HG02678 (cell line): ENCODE measurements at regions not wholly inside any gene's neighbourhood (a gene's known extent, or its start where the extent isn't known, plus 50 kb on each side); places are given as distances from the start of the nearest gene placed in this dataset.
A peak's percentile ranks its signal among the peaks of the same experiment; 100 is the strongest.

Source experiments
- ATAC-seq: cut with Tn5 transposase; IDR thresholded peaks from one replicate; pipeline ENCODE4 v1.9.1; 2021; ENCODE audit warnings: mild to moderate bottlenecking, moderate library complexity; ENCODE audit not compliant: unreplicated experiment

GRCh38 chr7:26044320-26044719, 107.7 kb upstream of the NFE2L3 start:
- no peak for ATAC-seq

GRCh38 chr7:26046150-26046549, 105.8 kb upstream of the NFE2L3 start:
- no peak for ATAC-seq

DNA sequence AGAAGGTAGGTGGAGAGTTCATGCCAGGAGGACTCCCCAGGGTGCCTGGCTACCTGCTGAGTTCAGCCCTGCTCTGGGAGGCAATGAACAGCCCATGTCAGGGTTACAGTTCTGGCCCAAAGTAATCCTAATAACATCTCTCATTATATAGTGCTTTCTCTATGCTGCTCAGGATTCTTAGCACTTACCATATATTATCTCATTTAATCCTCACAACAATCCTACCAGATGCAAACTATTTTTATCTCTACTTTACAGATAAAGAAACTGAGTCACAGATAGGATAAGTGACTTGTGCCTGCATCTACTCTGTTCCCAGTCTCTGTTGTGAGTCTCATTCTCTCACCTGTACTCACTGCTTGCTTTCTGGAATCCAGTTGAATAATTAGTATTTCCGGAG, 105.1 kb upstream of the NFE2L3 start:
- ATAC-seq, result no peak

DNA sequence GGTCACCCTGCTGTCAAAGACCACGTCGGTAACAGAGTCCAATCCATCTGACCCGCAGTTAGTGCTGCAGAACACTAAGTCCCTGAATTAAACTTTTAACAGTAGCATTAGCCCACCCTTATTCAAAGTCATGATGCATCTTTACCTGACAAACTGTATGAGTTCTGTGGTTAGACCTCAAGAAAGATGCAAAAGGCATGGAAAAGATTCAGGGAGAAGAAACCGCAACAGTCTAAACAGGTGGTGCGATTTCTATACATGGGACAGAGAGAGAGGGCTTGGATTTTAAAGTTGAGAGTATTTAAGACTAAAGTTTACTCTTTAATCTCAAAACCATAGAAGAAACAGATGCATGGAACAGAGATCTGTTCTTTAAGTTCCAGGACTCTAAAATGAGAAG, 103.3 kb upstream of the NFE2L3 start:
- ATAC-seq, result no peak

GRCh38 chr7:26049081-26049480, 102.9 kb upstream of the NFE2L3 start:
- ATAC-seq, result no peak

DNA sequence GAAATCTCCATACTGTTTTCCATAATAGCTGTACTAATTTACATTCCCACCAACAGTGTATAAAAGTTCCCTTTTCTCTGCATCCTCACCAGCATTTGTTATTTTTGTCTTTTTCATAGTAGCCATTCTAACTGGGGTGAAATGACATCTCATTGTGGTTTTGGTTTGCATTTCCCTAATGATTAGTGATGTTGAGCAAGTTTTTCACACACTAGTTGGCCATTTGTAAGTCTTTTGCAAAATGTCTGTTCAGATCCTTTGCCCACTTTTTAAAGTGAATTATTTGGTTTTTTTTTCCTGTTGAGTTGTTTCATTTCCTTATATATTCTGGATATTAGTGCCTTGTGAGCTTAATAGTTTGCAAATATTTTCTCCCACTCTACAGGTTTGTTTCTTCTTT, 101.0 kb upstream of the NFE2L3 start:
- no peak for ATAC-seq

DNA sequence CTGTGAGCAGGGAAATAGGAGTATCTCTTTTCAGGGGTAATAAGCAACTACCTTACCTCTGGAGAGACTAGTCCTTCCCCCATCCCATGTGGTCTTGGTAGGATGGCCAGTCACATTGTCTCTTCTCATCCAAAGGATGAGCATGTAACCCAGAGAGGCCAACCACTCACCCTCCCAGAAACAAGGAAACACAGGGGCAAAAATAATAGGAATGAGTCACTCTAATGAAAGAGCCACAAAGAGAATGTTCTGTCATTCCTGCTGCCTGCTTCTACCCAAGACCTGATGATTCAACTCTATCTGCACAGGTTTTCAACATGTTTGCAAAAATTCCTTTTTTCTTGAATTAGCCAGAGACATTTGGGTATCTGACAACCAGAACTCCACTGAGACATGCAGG, 99.3 kb upstream of the NFE2L3 start:
- no peak for ATAC-seq

GRCh38 chr7:26054386-26054785, 97.6 kb upstream of the NFE2L3 start:
- ATAC-seq, result no peak

DNA sequence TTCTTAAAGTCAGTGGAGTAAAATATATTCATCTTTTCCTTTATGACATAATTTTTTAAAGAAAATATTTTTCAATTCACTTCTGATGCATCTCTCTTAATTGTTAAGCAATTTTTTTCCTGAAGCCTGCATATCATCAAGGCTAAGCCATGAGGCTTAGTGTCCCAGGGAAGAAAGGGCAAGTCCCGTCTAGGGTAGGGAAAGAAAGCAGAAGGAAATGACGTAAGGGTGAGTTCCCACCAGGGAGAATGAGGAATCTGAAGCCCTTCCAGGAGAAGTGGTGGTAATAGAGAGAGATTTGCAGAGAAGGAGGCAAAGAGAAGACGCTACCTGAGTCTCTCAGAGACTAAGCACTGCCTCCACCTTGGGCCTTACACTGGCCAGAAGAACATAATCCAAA, 96.8 kb upstream of the NFE2L3 start:
- no peak for ATAC-seq

DNA sequence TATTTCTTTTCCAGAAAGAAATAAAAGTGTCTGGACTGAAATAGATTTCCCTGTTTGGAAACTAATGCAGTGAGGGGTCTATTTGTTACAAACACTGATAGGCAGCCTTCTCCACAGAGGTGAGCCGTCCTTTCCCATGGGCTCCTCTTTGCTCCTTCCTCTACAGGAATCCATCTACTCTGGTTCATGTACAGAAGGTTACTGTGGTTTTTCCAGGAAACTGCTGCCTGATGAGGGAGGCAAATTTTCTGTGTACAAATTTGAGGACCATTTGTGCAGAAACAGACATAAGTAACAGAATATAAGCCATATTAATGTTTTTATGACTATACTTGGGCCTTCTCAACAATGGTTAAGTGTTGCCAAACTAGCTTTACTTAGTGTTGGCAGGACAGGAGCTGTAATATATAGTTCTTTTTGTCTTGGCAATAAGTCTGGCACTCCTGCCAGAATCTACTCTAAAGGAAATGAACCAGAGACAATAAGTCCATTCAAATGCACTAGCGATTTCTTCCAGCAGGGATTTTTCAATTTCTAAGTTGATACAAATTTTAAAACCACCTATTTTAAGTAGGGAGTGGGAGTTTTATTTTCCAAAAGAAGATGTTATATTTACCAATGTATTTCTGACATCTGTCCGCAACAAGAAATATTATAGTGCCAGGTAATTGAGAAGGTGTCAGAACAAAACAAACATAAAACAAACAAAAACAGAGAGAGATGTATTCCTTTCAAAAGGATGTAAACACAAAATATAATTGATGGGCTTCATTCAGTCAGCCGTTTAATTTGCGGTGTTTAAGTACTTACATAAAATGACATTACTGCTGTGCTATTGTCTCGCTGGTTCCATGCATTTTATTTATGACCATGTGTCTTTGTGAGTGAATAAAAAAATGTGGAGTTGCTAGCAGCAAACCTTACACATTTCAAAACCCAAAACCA, 91.0 kb upstream of the NFE2L3 start:
- ATAC-seq, result no peak

DNA sequence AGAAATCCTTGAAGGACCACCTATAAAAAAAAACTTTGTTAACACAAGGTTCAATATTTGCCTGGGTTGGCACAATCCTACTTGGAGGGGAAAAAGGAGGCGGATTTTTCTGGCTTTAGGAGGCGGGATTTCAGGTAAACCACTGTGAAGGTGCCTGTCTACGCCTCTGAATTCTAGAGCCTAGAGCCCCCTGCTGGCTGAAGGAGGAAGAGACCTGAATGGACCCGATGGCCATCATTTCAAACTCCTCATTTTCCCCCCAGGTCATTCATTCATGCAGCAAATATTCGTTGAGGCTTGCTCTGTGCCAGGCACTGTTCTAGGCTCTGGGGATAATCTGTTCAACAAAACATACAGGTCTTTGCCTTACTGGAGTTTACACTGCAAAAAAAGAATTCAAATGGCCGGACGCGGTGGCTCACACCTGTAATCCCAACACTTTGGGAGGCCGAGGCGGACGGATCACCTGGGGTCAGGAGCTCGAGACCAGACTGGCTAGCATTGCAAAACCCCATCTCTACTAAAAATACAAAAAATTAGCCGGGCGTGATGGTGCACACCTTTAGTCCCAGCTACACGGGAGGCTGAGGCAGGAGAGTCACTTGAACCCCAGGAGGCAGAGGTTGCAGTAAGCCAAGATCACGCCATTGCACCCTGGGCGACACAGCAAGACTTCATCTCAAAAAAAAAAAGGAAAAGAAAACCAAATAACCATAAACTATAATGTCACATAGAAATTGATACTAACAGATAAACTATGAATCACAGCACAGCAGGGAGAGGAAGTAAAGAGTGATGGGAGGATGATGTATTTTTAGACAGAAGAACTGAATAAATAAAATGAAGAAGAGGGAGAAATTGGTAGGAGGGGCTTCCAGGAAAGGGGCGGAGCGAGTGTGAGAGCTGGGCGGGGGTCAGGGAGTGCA, 90.1 kb upstream of the NFE2L3 start:
- no peak for ATAC-seq

GRCh38 chr7:26065652-26066051, 86.3 kb upstream of the NFE2L3 start:
- ATAC-seq, result no peak

GRCh38 chr7:26066736-26067135, 85.3 kb upstream of the NFE2L3 start:
- ATAC-seq, result no peak

DNA sequence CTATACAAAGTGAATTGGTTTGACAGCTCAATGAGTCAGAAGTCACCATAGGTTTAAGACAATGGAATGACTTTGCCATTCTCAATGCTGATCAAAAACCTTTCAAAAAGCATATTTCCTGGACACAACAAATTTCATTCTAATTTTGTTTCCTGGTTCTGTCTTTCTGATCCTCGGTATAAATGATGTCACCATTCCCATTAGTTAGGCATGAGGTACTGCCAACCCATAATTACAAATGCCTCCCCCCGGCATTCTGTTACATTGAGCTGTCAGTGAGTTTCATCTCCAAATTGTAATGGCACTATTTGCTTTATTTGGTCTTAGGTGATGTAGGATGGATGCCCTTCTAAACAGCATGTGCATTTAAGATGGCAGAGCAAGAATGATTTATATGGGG, 81.7 kb upstream of the NFE2L3 start:
- ATAC-seq, result no peak

DNA sequence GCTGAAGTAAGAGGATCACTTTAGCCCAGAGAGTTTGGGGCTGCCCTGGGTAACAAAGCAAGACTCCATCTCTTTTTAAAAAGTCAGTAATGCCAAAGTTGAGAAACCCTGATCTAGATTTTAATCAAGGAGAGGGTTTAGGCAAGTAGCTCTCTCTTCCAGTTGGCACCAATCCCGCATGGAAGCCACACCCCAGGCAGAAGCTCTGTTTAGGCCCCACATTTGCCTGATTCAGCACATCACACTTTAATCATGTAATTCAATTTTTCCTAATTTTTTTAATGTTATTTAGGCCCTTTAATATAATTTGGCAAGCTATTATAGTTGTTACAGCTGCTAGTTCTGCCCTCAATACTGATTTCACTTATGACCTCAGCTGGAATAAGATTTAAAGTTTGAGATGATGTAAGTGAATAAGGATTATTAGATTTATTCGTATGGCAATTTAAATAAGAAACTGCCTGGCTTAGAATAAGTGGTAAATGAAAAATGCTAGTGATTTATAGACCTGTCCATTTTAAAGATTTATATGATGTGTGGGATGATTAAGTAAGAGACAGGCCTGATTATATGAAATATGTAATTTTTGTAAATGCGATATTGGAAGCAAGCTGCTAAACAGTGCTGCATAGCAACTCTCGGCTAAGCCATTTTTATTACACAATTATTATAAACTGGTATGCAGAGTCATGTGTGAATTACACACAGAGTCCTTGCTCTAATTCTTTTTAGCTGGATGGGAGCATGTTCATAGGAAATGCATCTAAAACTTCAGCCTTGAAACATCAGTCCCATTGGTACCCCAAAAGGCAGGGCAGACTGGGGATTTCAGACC, 80.2 kb upstream of the NFE2L3 start:
- ATAC-seq, result no peak

- ATAC-seq, result no peak
Observed at GRCh38 chr7:26073041-26073440, 79.0 kb upstream of the NFE2L3 start.

DNA sequence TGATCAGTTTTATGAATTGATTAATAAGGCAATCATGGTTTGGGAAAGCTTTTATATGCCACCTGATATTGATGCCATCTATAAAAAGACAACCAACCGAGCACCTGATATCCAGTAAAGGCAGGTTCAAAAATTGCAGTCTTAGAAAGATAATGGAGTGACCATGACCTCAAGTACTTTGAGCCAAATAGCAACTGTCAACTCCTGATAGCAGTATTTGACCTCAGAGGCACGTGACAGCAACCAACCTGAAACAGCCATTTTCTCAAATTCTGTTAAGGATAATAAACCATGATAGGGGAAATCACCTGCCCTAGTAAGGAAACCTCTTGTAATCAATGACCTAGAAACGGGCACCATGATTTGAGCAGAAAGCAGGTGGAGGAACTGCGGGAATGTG, 77.1 kb upstream of the NFE2L3 start:
- ATAC-seq, result no peak

- no peak for ATAC-seq
Observed at GRCh38 chr7:26076691-26077090, 75.3 kb upstream of the NFE2L3 start.

DNA sequence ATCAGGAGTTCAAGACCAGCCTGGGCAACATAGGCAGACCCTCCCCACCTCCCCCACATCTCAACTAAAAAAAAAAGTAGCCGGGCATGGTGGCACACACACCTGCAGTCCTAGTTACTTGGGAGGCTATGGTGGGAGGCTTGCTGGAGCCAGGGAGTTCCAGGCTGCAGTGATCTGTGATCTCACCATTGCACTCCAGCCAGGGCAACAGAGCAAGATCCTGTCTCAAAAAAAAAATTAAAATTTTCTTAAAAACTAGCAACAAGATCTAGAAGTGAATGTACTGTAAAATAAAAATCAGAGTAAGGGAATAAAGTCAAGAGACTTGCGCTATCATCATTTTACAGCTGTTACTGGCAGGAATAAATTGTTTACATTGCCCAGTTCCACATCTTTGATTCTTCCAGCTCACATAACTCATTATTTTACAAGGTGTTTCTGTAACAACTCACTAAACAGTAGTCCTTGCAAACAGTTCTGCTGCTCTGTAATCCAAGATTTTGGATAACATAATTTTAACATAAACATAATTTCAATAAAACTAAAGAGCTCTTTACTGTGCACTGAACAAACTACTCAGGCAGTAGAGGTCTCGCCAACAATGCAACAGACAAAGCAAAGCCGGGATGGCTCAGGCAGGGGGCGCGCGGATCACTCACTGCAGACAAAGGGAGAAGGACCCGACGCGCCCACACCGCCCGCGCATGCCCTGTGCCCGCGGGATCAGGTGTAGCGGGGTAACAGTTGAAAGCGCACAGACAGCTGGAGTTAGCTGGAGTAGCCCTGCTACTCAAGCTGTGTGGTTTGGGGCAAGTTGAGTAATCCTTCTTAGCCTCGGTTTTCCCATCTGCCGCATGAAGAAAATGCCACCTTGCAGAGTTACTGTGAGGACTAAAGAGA, 73.3 kb upstream of the NFE2L3 start:
- peak; percentile 96 for ATAC-seq

- no peak for ATAC-seq
Observed at GRCh38 chr7:26081638-26082037, 70.4 kb upstream of the NFE2L3 start.
